HG02798 (cell line): ENCODE measurements at regions not wholly inside any gene's neighbourhood (a gene's known extent, or its start where the extent isn't known, plus 50 kb on each side); places are given as distances from the start of the nearest gene placed in this dataset.

Experiments
- ATAC-seq: cut with Tn5 transposase; IDR thresholded peaks from one replicate; pipeline ENCODE4 v1.9.1; 2021; ENCODE audit warnings: mild to moderate bottlenecking; ENCODE audit not compliant: unreplicated experiment, poor library complexity

GRCh38 chr4:11194431-11194830 lies 234.3 kb downstream of the HS3ST1 start:
- ATAC-seq, result no peak

DNA sequence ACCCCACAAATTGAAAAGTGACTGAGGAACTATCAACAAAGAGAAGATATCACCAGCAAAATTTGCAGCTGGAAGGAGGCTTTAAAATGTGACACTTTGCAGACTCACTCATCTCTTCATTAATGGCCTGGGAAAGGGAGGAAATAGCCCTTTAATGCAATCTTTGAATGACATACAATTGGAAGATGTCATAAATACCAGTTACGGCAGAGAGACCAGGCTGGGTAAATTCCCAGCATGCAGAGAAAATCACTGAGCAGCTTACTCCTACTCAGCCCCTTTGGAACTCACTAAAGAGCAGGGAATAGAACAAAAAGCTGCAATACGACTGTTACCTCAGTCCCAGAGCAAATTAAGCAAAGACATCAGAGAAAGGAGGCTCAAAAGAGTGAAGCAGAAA lies 238.9 kb downstream of the HS3ST1 start:
- ATAC-seq, result no peak

DNA sequence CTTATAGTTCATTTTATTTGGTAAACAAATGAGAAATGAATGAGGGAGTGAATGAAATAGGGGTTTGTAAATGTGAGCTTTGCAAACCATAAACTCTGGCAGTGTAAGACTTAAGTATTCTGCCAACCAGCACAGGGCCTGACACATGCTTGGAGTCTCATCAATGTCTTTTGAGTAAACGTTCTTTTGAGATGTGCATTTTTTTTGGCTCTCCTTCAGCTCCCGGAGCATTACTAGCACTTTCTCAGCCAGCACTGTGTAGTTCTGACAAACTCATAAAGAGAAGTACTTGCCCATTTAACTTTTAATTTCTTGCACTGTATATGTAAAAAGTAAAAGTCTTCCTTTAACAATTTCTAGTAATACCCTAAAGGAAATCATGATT lies 245.3 kb downstream of the HS3ST1 start:
- no peak for ATAC-seq

DNA sequence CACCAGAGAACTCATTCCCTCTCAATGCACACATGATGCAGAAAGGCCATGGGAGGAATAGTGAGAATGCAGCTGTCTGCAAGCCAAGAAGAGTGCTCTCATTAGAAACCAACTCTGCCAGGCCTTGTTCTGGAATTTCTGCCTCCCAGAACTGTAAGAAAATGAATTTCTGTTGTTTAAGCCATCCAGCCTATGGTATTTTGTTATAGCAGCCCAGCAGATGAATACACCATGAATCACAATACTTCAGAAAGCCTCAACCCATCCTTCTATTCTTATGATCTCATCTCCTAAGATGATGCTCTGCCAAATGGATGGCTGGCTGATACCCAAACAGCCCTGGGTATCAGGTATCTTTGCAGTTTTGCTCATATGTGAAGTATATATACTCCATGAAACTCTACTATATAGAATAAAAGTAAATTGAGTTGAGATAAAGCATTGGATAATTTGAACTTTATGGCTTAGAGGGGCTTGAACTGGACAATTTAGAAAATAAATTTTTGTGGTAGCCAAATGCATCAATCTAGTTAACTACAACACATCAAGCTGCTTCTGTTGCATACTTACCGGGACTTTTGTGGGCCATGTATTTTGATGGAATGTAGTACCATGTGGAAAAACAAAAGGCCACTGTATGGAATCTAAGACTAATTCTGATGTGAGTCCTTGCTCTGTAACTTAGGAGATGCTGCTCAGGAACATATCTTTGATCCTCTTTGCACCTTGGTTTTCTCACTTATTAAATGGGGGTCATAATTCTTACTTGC lies 245.9 kb downstream of the HS3ST1 start:
- no peak for ATAC-seq

DNA sequence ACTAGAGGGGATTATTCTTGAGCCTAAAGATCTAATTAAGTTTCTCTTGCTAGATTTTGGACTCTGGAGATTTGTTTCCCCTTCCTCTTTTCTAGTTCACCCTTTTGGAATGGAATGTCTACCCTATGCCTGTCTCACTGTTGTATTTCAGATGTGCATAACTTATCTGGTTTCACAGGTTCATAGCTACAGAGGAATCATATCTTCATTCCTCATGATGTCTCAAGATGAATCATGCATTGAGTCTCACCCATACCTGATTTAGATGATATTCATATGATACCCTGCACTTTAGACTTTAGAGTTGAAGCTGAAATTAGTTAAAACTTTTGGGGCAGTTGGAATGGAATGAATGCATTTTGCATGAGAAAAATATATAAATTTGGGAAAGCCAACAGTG lies 246.7 kb downstream of the HS3ST1 start:
- no peak for ATAC-seq

DNA sequence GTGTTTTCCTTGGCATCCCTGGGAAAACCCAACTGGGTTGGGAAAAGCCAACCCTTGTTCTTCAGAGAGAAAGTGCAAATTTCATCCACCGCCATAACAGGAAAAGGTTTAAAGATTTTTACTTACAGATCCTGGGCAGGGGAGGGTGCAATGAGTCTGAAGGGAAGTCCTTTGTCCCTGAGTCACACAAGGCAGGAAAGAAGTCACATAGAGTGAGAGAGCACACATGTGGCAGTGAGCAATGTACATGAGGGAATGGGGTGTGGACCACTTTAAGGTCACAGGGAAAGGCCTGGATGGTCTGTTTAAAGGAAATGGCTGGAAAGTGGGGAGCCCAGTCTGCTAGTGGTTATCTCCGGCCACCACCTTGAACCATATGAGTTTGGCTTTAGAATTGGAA lies 248.9 kb downstream of the HS3ST1 start:
- ATAC-seq, result no peak

DNA sequence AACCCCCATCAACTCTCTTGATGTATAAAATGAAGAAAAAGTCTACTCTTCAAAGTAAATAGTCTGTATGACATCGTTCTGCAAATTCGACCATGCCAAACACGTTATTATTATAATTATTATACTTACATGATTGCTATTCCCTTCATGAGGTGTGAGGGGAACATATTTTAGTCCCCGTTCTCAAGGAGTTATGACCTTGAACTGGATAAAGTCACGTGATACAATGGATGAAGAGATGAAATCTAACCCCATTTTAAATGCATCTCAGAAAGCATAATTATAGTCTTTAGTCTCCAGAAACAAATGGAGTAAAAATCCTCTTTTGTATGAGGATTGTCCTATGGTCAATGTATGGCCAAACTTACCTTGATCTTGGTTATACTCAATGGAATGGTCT lies 250.3 kb downstream of the HS3ST1 start:
- ATAC-seq, result no peak

DNA sequence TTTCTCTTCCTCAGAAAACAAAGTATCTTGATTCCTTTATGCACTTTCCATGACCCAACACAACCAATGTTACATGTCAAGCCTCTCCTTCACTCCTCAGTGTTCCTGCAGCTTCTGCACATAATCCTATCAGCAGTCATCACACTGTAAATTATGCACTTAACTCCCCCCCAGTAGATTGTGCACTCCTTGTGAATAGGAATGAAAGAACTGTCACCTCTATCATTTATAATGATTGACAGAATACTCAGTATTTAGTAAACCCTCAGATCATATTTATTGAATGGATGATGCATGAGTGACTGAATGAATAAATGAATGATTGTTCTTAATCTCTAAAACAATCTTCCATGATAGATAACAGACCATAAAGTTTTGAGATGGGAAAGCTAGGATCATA lies 253.3 kb downstream of the HS3ST1 start:
- no peak for ATAC-seq

DNA sequence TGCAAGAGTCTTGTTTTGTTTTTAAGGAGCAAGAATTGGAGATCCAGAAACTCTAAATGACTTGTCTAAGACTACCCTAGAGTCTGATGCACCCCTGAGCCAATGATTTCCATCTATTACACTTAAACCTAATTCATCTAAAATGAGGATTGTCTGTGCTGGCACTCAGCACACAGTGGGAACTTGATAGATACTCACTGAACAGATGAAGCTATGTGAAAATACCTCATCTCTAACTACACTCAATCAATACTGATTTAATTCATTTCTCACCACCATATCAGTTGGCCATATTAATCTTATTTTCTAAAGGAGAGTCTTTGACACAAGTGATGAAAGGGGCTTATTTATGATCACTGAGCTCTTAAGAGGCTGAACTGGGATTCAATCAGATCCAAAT lies 262.1 kb downstream of the HS3ST1 start:
- ATAC-seq, result no peak

- ATAC-seq, result no peak
Measured at GRCh38 chr4:11166034-11166433, 262.7 kb downstream of the HS3ST1 start.

- ATAC-seq, result no peak
Measured at GRCh38 chr4:11165052-11165451, 263.6 kb downstream of the HS3ST1 start.

- no peak for ATAC-seq
Measured at GRCh38 chr4:11160288-11160687, 268.4 kb downstream of the HS3ST1 start.

DNA sequence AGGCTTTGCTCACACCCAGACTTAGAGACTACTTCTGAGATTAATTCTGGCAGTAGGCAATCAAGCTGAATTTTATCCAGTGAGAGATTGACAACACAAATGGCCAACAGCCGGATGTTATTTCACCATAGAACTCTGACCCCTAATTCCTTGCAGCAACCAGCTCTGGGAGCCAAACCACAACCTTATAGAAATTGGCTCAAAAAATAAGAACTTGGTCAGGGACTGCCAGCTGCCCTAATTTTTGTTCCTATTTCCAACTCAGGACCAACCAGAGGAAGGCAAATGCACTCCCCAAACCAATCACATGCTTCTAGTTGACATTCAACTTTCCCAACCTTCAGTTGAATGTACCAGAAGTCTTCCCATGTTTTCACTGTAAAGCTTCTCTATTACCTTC lies 269.7 kb downstream of the HS3ST1 start:
- no peak for ATAC-seq

DNA sequence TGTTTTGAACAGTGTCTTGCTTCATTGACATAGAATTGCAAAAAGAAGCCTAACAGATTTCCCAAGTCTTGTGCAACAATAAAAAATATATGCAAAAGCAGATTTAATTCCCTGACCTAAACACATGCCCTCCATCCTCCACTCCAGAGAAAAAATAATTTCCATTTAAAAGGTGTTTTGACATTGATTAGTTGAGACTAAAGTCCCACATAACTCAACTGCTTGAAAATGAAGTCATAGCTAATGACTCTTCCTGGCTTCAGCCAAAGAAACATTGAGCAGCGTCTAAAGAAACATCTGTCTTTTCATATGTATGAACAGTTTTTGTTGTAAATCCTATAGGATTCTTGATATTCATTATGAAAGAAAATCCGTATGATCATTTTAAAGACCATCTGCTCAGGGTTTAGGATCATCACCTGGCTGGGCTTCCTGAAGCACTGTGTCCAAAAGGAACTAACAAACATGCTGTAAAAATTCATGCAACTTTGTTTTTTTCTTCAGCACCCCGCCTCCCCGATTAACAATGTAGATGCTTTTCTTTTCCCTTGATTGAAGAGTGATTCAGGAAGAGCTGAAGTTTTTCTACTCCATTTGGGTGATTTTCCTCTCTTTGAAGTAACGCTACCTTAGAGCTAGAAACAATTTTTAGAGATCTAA lies 273.4 kb downstream of the HS3ST1 start:
- no peak for ATAC-seq

DNA sequence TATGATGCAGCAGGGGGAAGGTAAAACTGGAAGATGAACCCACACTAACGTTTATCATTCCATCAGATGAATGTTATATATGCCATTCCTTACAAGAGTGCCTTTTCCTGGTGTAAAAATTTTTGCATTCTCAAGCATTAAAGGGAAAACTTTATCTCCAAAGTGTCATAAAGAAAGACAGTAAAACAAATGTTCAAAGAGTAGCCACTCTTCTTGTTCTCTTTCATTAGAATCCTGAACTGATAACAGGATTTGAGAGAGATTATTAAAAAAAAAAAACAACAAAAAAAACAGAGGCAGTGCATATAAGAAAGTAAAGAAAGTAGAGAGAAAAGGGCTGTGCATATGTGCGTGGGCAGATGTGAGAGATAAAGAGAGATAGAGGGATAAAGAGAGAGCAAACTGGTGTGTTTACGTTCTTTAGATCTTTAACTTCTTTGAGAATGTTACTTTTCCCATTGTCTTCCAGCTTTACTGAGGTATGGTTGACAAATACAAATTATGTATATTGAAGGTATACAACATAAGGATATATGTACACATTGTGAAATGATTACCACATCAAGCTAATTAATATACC lies 275.4 kb downstream of the HS3ST1 start:
- no peak for ATAC-seq

DNA sequence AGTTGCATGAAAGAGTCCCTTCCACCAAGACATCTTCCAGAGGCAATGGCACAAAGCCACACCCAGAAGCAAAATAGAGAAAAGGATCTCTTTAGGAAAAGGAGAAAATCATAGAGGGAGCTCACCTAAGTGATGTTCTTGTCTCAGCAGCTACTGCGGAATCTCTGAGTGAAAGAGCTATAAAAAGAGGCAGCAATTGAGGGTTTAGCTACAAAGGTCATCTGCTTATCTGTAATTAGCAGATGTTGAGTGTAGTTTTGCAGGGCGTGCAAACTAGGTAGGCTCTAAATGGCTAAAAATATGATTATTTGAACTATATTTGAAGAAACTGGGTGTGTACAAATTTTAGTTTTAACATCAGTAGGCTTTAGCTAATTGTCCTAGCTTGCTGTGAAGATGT lies 276.0 kb downstream of the HS3ST1 start:
- no peak for ATAC-seq

- no peak for ATAC-seq
Measured at GRCh38 chr4:11151500-11151899, 277.2 kb downstream of the HS3ST1 start.

- ATAC-seq, result no peak
Measured at GRCh38 chr4:11149612-11150259, 279.0 kb downstream of the HS3ST1 start.

DNA sequence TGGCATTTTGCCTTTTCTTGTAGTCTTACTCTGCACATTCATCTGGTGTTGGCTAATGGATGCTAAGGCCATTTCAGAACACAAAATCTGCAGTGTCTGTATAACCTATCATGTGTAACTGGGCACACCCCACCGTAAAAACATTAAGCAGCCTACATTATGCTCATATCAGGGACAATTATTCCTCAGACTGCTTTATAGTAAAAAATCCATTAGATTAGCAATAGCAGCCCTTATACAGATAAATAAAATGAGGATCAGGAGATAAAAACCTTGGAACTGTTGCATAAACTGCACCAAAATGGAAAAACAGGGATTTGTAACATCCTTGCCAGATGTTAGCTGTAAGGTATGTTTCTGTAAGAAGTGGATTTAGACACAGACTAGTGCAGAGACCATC lies 288.8 kb downstream of the HS3ST1 start:
- ATAC-seq, result no peak

GRCh38 chr4:11138964-11139363 lies 289.7 kb downstream of the HS3ST1 start:
- no peak for ATAC-seq

GRCh38 chr4:11134705-11135104 lies 294.0 kb downstream of the HS3ST1 start:
- no peak for ATAC-seq
